RCC 7860 (cell line): ENCODE measurements at regions not wholly inside any gene's neighbourhood (a gene's known extent, or its start where the extent isn't known, plus 50 kb on each side); places are given as distances from the start of the nearest gene placed in this dataset.
"Not testable (repeated sequence)": the region's sequence is repeated elsewhere in the genome, so short reads cannot be mapped to it uniquely, and the experiment has no call there.

Source experiments
- DNase-seq: peaks from one replicate; pipeline ENCODE4 v3.0.0-alpha.2; 2015; ENCODE audit warnings: low spot score
- FAIRE-seq: peaks from 2 replicates; lab custom pipeline; 2012; peaks lifted over from hg19 to GRCh38; lab: Jason Lieb, UNC

DNA sequence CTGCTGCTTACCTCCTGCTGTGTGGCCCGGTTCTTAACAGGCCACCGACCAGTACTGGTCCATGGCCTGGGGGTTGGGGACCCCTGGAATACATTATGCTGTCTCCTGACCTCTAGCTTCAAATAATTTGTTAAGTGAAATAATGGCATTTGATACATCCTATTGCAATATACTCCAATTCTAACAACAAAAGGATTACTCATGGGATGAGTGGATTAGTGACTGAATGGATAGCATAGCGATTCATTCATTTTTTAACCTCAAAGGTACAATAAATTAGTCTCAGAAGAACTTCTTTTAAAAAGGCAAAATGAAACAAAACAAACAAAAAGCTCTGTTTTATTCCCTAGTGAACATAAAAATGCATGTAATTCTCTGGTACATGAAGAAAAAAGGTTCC, 147.9 kb upstream of the PKP2 start:
- FAIRE-seq (no peak), DNase-seq (no peak)

DNA sequence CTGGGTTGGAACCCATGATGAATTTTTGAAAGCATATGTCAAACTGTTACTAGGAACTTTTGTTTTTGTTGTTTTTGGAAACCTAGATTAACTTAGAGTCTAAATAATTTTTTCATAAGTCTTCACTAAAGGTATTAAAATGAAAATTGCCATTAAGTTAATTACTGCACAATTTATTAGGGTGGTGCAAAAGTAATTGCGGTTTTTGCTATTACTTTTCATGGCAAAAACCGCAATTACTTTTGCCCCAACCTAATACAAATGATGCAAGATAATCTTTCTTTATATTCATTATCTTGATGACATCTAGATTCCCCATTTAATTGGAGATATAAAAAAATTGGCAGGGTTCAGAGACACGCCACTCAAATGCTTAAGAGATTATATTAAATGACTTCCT, 145.0 kb upstream of the PKP2 start:
- DNase-seq (no peak), FAIRE-seq (no peak)

DNA sequence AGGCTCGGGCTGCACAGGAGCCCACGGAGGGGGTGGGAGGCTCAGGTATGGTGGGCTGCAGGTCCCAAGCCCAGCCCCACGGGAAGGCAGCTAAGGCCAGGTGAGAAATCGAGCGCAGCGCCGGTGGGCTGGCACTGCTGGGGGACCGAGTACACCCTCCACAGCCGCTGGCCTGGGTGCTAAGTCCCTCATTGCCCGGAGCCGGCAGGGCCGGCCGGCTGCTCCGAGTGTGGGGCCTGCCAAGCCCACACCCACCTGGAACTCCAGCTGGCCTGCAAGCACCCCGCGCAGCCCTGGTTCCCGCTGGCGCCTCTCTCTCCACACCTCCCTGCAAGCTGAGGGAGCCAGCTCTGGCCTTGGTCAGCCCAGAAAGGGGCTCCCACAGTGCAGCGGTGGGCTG, 137.4 kb upstream of the PKP2 start:
- not testable (repeated sequence) for DNase-seq, FAIRE-seq

DNA sequence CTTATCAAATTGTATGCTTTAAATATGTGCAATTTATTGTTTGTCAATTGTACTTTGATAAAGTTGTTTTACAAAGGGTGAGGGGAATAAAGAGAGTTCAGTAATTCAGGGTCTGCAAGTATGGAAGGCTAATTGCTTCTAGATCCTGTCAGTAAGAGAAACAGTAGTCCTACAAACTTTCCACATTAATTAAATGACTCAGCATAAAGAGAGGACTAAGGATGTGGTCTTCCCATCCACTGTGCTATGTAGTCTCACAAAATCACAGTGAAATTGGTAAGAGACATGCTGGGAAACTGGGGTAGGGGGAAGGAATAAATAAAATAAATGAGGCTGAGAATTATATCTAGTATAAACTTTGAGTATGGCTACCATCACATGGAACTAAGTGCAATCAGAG, 130.2 kb upstream of the PKP2 start:
- no peak for FAIRE-seq
- no peak for DNase-seq

DNA sequence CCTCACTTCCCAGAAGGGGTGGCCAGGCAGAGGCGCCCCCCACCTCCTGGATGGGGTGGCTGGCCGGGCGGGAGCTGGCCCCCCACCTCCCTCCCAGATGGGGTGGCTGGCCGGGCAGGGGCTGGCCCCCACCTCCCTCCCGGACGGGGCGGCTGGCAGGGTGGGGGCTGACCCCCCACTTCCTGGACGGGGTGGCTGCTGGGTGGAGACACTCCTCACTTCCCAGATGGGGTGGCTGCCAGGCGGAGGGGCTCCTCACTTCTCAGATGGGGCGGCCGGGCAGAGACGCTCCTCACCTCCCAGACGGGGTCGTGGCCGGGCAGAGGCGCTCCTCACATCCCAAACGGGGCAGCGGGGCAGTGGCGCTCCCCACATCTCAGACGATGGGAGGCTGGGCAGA, 126.1 kb upstream of the PKP2 start:
- not testable (repeated sequence) for FAIRE-seq, DNase-seq

DNA sequence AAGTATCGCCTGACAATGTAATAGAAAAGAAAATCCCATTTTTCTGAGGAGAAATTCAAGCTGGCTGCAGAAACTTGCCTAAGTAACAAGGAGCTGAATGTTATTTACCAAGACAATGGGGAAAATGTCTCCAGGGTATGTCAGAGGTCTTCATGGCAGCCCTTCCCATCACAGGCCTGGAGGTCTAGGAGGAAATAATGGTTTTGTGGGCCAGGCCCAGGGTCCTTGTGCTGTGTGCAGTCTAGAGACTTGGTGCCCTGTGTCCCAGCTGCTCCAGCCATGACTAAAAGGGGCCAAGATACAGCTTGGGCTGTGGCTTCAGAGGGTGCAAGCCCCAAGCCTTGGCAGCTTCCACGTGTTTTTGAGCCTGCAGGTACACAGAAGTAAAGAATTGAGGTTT, 120.5 kb upstream of the PKP2 start:
- FAIRE-seq, DNase-seq: not testable (repeated sequence)

DNA sequence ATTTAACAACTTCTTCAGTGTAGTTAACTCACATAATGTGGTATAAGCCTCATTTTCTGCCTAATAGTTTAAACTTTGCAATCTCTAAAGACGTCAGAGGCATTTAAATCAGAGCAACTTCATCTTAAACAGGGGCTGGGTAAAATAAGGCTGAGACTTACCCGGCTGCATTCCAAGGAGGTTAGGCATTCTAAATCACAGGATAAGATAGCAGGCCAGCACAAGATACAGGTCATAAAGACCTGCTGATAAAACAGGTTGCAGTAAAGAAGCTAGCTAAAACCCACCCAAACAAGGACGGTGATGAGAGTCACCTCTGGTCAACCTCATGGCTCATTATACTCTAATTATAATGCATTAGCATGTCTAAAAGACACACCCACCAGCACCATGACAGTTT, 115.6 kb upstream of the PKP2 start:
- no peak for FAIRE-seq
- no peak for DNase-seq

DNA sequence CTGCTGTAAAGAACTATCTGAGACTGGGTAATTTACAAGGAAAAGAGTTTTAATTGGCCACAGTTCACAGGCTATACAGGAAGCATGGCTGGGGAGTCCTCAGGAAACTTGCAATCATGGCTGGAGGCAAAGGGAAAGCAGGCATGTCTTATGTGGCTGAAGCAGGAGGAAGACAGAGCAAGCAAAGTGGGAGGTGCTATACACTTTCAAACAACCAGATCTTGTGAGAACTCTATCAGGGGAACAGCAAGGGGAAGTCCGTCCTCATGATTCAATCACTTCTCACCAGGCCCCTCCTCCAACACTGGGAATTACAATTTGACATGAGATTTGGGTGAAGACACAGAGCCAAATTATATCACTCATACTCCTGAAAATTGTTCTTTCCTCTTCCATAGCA, 109.5 kb upstream of the PKP2 start:
- FAIRE-seq = no peak
- no peak for DNase-seq

DNA sequence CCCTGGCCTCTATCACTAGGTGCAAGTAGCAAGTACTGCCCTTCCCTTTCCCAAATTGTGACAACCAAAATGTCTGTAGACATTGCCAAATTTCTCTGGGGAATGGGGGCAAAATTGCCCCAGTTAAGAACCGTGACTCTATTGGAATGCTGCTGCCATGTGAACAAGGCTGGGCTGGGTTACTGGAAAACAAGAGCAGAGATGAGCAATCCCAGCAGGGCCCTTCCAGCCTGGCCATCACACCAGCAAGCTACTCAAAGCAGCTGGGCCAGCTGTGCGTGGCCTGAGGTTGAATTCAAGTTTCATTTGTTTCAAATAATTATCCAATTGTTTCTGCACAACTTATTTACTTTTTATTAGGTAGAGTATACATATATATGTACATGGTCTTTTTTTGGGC, 103.4 kb upstream of the PKP2 start:
- FAIRE-seq = no peak
- DNase-seq = no peak

DNA sequence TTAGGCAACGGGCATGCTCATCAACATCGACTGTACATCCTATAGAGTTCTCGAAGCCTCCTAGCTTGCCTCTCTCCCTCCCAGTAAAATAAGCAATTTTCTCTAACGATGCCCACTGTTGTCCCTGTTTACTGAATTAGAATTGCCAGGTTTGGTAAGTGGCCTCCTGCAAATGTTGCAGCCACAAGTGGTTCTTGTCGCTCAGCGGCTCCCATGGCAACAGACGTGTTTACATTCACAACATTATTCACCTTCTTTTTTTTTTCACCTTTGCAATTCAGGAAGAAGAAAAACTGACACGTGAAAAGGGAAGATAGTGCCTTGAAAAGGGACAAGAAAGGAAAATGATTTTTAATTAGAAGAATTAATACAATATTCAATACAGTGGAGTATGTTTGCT, 100.9 kb upstream of the PKP2 start:
- no peak for DNase-seq
- no peak for FAIRE-seq

DNA sequence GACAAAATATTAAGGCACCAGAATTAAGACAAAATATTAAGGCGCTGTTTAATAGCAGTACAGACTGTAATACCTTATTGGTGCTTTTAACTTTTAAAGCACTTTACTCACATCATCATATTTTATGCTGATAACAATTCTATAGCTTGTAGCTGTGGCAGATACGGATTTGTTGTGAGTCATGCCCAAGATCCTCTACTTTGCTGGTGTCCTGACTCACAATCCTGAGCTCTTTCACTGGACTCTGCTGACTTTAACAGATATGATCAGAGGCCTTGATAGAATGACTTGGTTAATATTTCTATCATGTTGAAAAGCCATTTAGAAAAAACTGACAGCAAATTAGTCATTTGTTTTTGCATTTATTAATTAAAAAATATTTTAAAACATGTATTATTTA, 99.0 kb upstream of the PKP2 start:
- DNase-seq (no peak), FAIRE-seq (no peak)

DNA sequence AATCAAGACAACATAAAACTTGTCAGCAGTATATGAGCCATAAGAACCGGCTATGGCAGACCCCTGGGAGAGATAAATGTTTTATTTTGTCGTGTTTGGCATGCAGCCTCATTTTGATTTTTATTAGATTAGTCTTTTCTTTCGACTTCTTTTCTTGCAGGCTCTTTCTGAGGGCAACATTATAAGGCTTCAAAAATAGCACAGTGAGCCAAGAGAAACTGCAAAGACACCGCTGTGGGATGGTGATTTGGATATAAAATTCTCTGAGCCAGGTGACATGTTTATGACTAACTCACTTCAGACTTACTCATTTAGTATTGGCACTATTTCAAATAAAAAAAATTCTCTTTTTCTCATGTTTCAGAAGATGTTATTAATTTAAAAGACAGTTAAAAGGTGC, 96.8 kb upstream of the PKP2 start:
- no peak for FAIRE-seq
- no peak for DNase-seq

DNA sequence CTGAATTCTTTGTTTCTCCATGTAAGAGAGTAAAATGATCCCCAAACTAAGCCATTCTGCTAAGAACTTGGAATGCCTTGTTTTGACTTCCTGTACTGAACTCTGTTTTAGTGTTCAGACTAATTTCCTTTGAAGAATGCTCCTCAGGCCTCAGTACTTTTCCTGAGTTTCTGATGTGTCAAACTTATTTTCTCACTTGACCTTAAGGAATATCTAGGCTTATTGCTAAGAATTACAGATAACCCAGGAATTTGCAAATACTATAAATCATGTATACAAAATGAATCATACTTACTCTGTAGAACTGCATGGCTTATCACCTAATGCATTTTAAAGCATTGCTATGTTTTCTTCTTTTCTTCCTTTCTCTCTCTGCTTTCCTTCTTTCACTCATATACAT, 93.1 kb upstream of the PKP2 start:
- no peak for FAIRE-seq

DNA sequence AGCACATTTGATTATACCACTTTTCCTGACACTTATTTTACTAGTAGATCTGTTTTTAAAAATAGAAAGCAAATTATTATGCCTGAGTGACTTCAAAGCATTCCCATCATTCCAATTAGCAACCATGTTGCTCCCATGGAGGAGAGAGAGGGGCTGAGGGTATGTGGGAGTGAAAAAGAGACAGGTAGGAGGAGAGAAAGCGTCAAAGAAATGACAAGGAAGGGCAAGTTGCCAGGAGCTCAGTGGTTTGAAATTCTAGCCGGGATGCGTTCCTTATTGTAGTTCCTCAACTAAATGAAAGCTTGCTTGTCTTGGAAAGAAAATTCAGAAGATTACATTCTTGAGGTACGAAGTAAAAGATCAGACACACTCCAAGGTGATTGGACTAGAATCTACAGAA, 92.4 kb upstream of the PKP2 start:
- FAIRE-seq (no peak), DNase-seq (no peak)

More for the DNA sequence above, 93.1 kb upstream of the PKP2 start:
- DNase-seq = no peak

DNA sequence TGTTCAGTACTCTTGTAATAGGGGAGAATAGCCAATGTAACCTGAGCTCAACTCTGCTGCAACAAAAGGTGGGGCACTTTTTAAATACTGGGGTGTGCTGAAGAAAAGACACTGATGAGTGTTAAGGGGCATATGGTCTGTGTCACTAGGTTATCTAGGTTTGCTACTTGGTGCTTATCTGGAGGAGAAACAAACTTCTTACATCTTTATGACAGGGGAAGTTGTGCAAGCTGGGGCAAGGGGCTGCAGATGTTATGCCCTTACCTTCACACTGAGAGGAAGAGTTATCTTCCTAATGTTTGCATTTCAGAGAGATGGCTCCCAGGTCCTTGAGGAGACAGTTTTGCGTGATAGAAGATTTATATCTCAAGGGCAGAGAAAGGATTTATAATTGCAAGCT, 90.9 kb upstream of the PKP2 start:
- no peak for DNase-seq
- FAIRE-seq = no peak

DNA sequence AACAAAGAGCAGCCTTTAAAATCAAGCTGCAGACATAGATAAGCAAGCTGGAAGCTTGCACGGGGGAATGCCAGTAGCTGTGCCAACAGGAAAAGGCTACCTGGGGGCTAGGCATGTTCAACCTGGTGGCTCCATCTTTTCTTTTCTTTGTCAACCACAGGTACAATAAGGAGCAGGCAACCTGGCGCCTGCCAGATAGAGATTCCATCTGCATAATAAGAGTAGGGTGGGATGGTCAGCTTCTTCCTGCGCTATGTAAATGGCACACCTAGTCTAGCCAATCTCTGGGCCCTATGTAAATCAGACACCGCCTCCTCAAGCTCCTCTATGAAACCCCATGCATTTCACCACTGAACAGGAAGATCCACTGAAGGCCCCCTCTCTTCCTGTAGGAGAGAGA, 87.4 kb upstream of the PKP2 start:
- no peak for FAIRE-seq
- DNase-seq = no peak

DNA sequence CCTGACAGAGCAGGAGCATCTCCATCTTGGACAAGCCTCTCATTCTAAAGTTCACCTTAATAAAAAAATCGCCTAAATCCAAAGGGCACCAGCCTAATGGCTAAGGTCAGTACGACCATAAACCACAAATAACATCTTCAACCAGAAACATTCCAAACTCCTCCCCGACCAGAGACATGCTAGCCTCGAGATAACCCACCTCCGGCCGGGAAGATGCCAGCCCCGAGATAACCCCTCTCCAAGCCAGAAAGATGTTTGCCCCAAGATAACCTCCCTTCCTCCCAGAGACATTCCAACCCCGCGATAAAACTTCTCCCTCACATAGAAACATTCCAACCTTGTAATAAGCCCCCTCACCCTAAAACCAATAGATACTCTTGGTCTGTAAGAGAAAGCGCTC, 86.8 kb upstream of the PKP2 start:
- no peak for FAIRE-seq
- DNase-seq = no peak

DNA sequence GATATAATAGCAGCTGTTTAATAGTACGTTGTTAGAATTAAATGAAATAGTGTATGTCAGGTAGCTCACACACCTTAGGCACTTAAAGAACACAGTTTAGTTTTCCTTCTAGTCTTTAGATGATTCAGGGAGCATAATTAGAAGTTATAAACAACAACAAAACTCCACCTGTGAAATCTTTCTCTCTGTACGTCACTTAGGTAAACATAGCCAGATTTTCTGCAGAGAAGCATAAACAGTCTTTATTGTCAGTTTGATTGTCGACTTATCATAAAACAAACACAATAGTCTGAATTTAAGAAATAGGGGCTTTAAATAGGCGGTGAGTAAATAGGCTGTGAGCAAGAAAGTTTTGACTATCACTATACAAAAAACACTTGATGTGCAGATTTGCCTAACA, 84.6 kb upstream of the PKP2 start:
- DNase-seq = no peak
- FAIRE-seq = no peak

DNA sequence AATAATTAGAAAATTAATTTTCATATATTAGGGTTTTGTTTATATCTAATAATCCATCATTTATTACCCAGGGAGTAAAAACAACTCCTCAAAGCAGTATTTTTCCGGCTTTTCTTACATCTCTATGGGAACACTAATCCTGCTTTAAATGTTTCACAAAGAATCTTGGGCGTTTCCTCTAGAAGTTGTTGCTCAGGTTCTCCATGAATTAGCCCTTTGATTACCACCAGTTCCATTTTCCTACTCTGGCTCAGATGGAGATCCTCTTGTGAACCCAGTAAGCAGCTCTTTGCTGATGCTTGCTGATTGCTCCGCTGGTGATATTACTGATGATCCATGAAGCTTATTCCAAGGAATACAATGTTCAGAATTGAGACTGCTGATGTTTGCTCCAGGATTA, 78.5 kb upstream of the PKP2 start:
- DNase-seq (no peak), FAIRE-seq (no peak)

DNA sequence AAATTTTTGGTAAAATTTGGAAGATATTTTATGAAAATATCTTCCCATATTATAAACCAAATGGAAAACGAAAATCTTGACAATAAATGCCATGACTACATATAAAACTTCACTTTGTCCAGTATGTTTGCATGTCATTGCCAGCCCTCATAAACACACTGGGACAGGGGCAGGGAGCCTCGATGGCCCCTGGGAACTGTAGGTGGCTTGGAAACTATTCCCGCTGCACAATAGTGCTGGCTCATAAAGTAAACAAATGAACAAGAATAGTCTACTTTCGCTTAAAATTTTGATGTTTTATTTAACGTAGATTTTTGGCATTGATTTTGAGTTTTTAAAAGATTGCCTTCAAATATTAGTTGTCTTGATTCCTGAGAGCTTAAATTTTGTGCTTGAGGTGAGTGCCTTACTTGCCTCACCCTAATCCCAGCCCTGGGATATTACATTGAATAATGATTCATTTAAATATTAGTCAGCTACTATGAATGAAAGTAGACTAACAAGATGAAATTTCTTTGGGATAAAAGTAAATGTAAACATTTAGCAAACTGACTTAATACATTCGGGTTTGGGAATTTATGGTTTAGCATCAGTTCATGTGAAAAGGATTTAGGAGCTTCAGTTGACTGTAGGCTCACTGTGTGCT, 74.0 kb upstream of the PKP2 start:
- no peak for FAIRE-seq
- no peak for DNase-seq

DNA sequence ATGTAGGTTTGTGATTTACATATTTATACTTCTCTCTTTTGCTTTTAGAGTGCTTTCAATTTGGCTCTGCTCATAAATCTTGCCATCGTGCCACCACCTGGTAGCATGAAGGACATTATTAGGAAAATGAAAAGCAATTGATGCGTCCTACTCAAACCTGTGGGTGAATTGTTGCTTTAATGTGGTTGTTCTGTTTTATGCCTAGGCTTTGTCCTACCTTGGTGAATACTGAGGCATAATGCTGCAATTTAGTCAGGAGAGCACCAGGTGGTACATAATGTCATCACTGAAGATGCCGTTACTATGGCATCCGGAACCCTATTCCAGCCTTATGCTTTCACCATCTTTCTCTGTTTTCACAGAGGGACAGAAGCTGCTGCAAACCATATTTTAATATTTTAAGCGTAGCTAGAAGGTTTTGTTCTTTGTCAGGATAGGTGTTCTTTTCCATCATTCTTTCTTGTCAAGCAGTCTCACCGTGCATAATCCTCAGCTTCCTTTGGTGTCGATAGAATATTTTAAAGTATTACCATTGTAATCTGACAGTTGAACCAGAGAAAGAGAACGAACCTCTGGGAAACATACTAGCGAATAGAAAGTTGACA, 68.5 kb upstream of the PKP2 start:
- no peak for FAIRE-seq

DNA sequence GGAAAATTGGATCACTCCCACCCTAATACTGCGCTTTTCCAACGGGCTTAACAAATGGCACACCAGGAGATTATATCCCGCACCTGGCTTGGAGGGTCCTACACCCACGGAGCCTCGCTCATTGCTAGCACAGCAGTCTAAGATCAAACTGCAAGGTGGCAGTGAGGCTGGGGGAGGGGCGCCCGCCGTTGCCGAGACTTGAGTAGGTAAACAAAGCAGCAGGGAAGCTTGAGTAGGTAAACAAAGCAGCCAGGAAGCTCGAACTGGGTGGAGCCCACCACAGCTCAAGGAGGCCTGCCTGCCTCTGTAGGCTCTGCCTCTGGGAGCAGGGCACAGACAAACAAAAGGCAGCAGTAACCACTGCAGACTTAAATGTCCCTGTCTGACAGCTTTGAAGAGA, 59.8 kb upstream of the PKP2 start:
- DNase-seq, FAIRE-seq: not testable (repeated sequence)

More for the DNA sequence above, 68.5 kb upstream of the PKP2 start:
- no peak for DNase-seq

DNA sequence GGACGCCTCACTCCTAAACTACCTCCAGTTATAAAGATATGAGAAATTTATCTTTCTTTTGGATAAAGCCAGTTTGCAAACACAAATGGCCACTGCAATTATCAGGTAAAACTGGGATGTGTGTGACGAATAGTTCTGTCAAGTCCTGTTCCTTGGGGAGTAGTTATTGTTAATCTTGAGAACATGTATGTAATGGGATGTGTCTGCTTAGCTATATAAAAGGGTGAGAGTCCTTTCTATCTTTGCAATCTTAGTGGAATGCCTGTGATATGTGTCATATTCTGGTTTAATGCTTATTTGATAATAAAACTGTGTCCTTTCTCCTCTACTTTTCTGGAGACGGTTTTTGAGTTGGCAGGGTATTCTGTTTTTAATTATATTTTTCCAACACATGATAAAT, 56.1 kb upstream of the PKP2 start:
- DNase-seq = no peak
- FAIRE-seq = no peak
